ENCODE measurements at regions not wholly inside any gene's neighbourhood (a gene's known extent, or its start where the extent isn't known, plus 50 kb on each side); places are given as distances from the start of the nearest gene placed in this dataset.

GRCh38 chr6:71602385-71603007 is 283.9 kb upstream of the RIMS1 start (continued):
- TF ChIP-seq, protein P1, sequence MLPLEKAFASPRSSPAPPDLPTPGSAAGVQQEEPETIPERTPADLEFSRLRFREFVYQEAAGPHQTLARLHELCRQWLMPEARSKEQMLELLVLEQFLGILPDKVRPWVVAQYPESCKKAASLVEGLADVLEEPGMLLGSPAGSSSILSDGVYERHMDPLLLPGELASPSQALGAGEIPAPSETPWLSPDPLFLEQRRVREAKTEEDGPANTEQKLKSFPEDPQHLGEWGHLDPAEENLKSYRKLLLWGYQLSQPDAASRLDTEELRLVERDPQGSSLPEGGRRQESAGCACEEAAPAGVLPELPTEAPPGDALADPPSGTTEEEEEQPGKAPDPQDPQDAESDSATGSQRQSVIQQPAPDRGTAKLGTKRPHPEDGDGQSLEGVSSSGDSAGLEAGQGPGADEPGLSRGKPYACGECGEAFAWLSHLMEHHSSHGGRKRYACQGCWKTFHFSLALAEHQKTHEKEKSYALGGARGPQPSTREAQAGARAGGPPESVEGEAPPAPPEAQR (CRISPR knock-in tag; IDR thresholded peaks at IDR 0.05): no peak
- TF ChIP-seq SP1 (CRISPR knock-in tag; conservative IDR thresholded peaks at IDR 0.05) (no peak), ELF4 (CRISPR knock-in tag; IDR thresholded peaks at IDR 0.05; ENCODE audit: low read depth) (no peak), PRRX2 (CRISPR knock-in tag; IDR thresholded peaks at IDR 0.05) (no peak), FOXK1 (CRISPR knock-in tag; IDR thresholded peaks at IDR 0.05) (no peak)
- TF ChIP-seq, protein P2, sequence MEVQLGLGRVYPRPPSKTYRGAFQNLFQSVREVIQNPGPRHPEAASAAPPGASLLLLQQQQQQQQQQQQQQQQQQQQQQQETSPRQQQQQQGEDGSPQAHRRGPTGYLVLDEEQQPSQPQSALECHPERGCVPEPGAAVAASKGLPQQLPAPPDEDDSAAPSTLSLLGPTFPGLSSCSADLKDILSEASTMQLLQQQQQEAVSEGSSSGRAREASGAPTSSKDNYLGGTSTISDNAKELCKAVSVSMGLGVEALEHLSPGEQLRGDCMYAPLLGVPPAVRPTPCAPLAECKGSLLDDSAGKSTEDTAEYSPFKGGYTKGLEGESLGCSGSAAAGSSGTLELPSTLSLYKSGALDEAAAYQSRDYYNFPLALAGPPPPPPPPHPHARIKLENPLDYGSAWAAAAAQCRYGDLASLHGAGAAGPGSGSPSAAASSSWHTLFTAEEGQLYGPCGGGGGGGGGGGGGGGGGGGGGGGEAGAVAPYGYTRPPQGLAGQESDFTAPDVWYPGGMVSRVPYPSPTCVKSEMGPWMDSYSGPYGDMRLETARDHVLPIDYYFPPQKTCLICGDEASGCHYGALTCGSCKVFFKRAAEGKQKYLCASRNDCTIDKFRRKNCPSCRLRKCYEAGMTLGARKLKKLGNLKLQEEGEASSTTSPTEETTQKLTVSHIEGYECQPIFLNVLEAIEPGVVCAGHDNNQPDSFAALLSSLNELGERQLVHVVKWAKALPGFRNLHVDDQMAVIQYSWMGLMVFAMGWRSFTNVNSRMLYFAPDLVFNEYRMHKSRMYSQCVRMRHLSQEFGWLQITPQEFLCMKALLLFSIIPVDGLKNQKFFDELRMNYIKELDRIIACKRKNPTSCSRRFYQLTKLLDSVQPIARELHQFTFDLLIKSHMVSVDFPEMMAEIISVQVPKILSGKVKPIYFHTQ (CRISPR knock-in tag; IDR thresholded peaks at IDR 0.05): no peak

- Mint-ChIP-seq H3K27ac (no peak overlapping the region), H3K4me1 (peaks cover 20% of the 10 kb centered on the region), H3K9me3 (no peaks in the 10 kb centered on the region), H3K27me3 (ENCODE audit: low read depth) (no peaks in the 10 kb centered on the region), H3K4me3 (no peak overlapping the region), H3K36me3 (no peaks in the 10 kb centered on the region)
- DNase-seq (ENCODE audit: low spot score) (no peak), ATAC-seq (no peak)
- POLR2A ChIA-PET: no interaction called here
- CTCF ChIA-PET: no interaction called here
- TF ChIP-seq FOXP1 (CRISPR knock-in tag; IDR thresholded peaks at IDR 0.05; ENCODE audit: borderline replicate concordance) (no peak), JUN (CRISPR knock-in tag; IDR thresholded peaks at IDR 0.05) (no peak), ZNF532 (CRISPR knock-in tag; IDR thresholded peaks at IDR 0.05; ENCODE audit: borderline replicate concordance) (no peak), ZNF281 (CRISPR knock-in tag; IDR thresholded peaks at IDR 0.05) (no peak), GTF2I (CRISPR knock-in tag; conservative IDR thresholded peaks at IDR 0.05) (no peak), ZNF671 (CRISPR knock-in tag; IDR thresholded peaks at IDR 0.05) (no peak), ZNF425 (CRISPR knock-in tag; conservative IDR thresholded peaks at IDR 0.05) (no peak), ZNF121 (CRISPR knock-in tag; IDR thresholded peaks at IDR 0.05) (no peak), NFATC4 (CRISPR knock-in tag; IDR thresholded peaks at IDR 0.05) (no peak), PRRX2 (CRISPR knock-in tag; IDR thresholded peaks at IDR 0.05) (no peak)
- TF ChIP-seq, protein P3, sequence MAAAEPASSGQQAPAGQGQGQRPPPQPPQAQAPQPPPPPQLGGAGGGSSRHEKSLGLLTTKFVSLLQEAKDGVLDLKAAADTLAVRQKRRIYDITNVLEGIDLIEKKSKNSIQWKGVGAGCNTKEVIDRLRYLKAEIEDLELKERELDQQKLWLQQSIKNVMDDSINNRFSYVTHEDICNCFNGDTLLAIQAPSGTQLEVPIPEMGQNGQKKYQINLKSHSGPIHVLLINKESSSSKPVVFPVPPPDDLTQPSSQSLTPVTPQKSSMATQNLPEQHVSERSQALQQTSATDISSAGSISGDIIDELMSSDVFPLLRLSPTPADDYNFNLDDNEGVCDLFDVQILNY (CRISPR knock-in tag; IDR thresholded peaks at IDR 0.05): no peak
- TF ChIP-seq, protein P4, sequence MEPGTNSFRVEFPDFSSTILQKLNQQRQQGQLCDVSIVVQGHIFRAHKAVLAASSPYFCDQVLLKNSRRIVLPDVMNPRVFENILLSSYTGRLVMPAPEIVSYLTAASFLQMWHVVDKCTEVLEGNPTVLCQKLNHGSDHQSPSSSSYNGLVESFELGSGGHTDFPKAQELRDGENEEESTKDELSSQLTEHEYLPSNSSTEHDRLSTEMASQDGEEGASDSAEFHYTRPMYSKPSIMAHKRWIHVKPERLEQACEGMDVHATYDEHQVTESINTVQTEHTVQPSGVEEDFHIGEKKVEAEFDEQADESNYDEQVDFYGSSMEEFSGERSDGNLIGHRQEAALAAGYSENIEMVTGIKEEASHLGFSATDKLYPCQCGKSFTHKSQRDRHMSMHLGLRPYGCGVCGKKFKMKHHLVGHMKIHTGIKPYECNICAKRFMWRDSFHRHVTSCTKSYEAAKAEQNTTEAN (CRISPR knock-in tag; IDR thresholded peaks at IDR 0.05): no peak
These were observed 283.3 kb upstream of the RIMS1 start for GRCh38 chr6:71603021-71603420.
